ENCODE measurements at regions not wholly inside any gene's neighbourhood (a gene's known extent, or its start where the extent isn't known, plus 50 kb on each side); places are given as distances from the start of the nearest gene placed in this dataset.

DNA sequence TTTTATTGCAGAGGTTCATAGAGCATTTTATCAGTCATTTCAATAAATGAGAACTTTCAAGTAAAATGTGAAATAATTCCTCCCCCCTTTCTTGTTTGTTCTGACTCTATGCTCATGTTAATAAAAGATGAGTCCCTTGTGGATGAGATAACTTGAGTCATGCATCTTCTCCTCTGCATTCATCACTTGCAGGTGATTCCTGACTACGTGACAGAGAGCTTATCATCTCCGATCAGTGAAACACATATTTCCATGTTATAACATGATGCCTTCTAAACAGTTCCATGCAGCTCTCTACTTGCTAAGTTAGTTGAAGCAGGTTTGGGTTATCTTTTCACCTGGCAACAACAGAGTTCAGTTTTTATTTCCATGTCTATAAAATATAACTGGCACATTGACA, 160.1 kb upstream of the ANKRD50 start:
- no peaks in the 10 kb centered on the region for H3K27me3 Mint-ChIP-seq (ENCODE audit: low read depth)
- peaks cover 13% of the 10 kb centered on the region for H3K36me3 Mint-ChIP-seq (ENCODE audit: low read depth)
- TF ChIP-seq, protein P1, sequence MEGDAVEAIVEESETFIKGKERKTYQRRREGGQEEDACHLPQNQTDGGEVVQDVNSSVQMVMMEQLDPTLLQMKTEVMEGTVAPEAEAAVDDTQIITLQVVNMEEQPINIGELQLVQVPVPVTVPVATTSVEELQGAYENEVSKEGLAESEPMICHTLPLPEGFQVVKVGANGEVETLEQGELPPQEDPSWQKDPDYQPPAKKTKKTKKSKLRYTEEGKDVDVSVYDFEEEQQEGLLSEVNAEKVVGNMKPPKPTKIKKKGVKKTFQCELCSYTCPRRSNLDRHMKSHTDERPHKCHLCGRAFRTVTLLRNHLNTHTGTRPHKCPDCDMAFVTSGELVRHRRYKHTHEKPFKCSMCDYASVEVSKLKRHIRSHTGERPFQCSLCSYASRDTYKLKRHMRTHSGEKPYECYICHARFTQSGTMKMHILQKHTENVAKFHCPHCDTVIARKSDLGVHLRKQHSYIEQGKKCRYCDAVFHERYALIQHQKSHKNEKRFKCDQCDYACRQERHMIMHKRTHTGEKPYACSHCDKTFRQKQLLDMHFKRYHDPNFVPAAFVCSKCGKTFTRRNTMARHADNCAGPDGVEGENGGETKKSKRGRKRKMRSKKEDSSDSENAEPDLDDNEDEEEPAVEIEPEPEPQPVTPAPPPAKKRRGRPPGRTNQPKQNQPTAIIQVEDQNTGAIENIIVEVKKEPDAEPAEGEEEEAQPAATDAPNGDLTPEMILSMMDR (conservative IDR thresholded peaks at IDR 0.05) = no peak
- no peak overlapping the region for H3K4me3 Mint-ChIP-seq
- H3K4me1 Mint-ChIP-seq = peaks cover 16% of the 10 kb centered on the region
- no peak overlapping the region for H3K27ac Mint-ChIP-seq (ENCODE audit: unreplicated experiment)
- H3K9me3 Mint-ChIP-seq = peaks cover 17% of the 10 kb centered on the region
- no peak for DNase-seq (ENCODE audit: low read depth, low spot score)

DNA sequence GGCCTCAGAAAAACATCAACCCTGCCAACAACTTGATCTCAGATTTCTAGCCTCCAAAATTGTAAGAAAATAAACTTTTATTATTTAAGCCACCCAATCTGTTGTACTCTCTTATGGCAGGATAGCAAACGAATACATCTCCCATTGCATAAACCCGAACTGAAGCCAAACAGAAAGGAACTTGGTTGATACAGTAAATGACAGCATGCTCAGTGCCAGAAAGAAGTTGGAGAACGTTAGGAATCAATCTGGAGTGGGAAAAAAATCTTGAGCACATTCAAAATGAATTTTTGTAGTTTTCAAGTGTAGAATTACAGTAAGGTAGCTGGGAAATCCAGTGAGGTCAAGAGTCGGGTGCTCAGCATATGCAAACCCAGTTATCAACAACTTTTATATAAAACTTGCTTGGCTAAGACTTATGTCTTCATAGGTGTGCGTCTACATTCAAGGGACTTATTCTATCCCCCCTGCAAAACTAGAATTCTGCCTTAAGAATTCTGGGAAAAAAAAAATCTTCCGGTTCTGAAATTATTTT, 157.5 kb upstream of the ANKRD50 start:
- Mint-ChIP-seq H3K4me1 (peaks cover 14% of the 10 kb centered on the region), H3K4me3 (no peak overlapping the region), H3K9me3 (peaks cover 5% of the 10 kb centered on the region), H3K27ac (ENCODE audit: unreplicated experiment) (no peak overlapping the region), H3K36me3 (ENCODE audit: low read depth) (no peaks in the 10 kb centered on the region), H3K27me3 (ENCODE audit: low read depth) (no peaks in the 10 kb centered on the region)
- TF ChIP-seq, protein P1 (conservative IDR thresholded peaks at IDR 0.05) = no peak
- no peak for DNase-seq (ENCODE audit: low read depth, low spot score)

DNA sequence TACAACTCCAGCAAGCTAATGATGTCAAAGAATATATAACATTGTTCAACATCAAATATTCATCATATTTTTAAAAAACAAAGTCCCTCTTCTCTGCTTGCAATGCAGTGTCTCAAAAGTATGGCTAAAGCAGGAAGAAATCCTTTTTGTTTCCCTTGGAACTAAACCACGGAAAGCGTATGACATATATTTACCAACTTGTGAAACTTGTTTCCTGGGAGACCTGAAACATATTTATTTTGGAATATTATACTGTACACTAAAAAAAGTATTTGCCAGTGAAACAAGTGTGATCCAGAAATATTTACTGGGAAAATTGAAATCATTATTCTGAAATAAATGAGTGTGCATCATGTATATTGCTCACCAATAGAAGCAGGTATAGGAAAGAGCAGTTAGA, 156.0 kb upstream of the ANKRD50 start:
- no peaks in the 10 kb centered on the region for H3K36me3 Mint-ChIP-seq (ENCODE audit: low read depth)
- peaks cover 2% of the 10 kb centered on the region for H3K4me1 Mint-ChIP-seq
- peaks cover 2% of the 10 kb centered on the region for H3K9me3 Mint-ChIP-seq
- TF ChIP-seq, protein P1 (conservative IDR thresholded peaks at IDR 0.05) = no peak
- no peak for DNase-seq (ENCODE audit: low read depth, low spot score)
- H3K27ac Mint-ChIP-seq (ENCODE audit: unreplicated experiment) = no peak overlapping the region
- H3K4me3 Mint-ChIP-seq = no peak overlapping the region
- no peaks in the 10 kb centered on the region for H3K27me3 Mint-ChIP-seq (ENCODE audit: low read depth)

DNA sequence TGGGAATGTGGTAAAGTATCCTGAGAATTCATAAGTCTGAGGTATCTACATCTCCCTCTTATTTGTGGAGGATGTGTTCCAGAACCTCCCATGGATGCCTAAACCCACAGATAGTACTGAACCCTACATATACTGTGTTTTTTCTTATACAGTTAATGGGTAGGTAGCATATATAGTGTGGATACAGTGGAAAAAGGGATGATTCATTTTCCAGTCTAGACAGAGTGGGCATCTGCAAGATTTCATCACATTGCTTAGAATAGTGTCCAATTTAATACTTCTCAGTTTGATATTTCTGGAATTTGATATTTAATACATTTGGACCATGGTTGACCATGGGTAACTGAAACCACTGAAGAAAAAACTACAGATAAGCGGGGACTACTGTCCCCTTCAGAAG, 155.0 kb upstream of the ANKRD50 start:
- DNase-seq (ENCODE audit: low read depth, low spot score) = no peak
- peaks cover 2% of the 10 kb centered on the region for H3K9me3 Mint-ChIP-seq
- no peak overlapping the region for H3K27ac Mint-ChIP-seq (ENCODE audit: unreplicated experiment)
- H3K36me3 Mint-ChIP-seq (ENCODE audit: low read depth) = no peaks in the 10 kb centered on the region
- TF ChIP-seq, protein P1 (conservative IDR thresholded peaks at IDR 0.05) = no peak
- H3K4me1 Mint-ChIP-seq = no peaks in the 10 kb centered on the region
- H3K4me3 Mint-ChIP-seq = no peak overlapping the region
- no peaks in the 10 kb centered on the region for H3K27me3 Mint-ChIP-seq (ENCODE audit: low read depth)

DNA sequence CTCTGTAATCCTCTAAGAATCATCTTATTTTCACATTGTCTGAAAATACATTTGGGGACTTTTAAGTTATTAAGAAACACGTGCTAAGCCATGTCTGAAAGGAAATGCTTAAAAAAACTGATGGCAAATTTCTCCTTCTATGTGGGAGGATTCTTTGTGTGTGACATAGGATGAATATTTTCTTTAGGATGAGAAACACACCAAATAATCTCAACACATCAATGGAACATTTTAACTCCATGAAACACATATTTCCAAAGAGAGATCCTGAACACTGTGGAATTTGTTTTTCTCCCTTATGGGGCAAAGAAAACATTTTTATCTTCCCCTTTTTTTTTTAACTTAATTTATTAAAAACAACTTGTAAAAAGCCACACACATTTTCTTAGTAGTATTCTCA, 153.8 kb upstream of the ANKRD50 start:
- Mint-ChIP-seq H3K27me3 (ENCODE audit: low read depth) (no peaks in the 10 kb centered on the region), H3K4me1 (no peaks in the 10 kb centered on the region), H3K4me3 (no peak overlapping the region), H3K36me3 (ENCODE audit: low read depth) (no peaks in the 10 kb centered on the region), H3K27ac (ENCODE audit: unreplicated experiment) (no peak overlapping the region), H3K9me3 (peaks cover 2% of the 10 kb centered on the region)
- DNase-seq (ENCODE audit: low read depth, low spot score) = no peak
- TF ChIP-seq, protein P1 (conservative IDR thresholded peaks at IDR 0.05) = no peak

All from neural crest cell (in vitro differentiated cells).